ACHN (cell line): ENCODE measurements at regions not wholly inside any gene's neighbourhood (a gene's known extent, or its start where the extent isn't known, plus 50 kb on each side); places are given as distances from the start of the nearest gene placed in this dataset.
A peak's percentile ranks its signal among the peaks of the same experiment; 100 is the strongest.
"Not testable (repeated sequence)": the region's sequence is repeated elsewhere in the genome, so short reads cannot be mapped to it uniquely, and the experiment has no call there.

Source experiments
- DNase-seq: peaks from one replicate; pipeline ENCODE4 v3.0.0-alpha.2; 2015
- in situ Hi-C: cut with HindIII; loops from 2 replicates; pipeline ENCODE4 v1.10.0; 2017; ENCODE audit warnings: low sequenced_read_pairs, low pct_ligation_motif_present, low pct_unique_long_range_greater_than_20kb

DNA sequence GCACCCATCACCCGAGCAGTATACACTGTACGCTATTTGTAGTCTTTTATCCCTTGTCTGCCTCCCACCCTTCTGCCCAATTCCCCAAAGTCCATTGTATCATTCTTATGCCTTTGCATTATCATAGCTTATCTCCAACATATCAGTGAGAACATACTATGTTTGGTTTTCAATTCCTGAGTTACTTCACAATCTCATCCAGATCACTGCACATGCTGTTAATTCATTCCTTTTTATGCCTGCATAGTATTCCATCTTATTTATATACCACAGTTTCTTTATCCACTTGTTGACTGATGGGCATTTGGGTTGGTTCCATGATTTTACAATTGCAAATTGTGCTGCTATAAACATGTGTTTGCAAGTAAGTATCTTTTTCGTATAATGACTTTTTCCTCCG lies 564.7 kb upstream of the NECTIN3 start:
- in situ Hi-C loops: no loop called here
- DNase-seq: no peak

DNA sequence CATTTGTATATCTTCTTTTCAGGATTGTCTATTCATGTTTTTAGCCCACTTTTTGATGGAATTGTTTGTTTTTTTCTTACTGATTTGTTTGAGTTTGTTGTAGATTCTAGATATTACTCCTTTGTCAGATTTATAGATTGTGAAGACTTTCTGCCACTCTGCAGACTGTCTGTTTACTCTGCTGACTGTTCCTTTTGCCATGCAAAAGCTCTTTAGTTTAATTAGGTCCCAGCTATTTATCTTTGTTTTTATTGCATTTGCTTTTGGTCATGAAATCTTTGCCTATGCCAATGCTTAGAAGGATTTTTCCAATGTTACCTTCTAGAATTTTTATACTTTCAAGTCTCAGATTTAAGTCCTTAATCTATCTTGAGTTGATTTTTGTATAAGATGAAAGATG lies 564.0 kb upstream of the NECTIN3 start:
- DNase-seq, in situ Hi-C loops: not testable (repeated sequence)

DNA sequence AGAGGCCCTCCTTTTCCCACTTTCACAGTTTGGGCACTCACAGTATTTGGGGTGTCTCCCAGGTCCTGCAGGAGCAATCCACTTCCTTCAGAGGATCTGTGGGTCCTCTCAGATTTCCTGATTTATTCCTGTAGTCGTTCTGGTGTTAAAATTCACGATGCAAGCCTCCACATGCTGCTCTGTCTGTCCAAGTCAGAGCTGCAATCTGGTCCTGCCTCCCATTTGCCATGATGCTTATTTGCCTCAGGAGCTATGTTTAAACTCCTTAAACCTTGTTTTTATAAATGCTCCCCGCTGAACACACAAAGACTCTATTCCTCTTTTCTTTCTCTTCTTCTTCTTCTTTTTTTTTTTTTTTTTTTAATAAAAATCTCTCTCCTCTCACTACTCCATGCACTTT lies 558.7 kb upstream of the NECTIN3 start:
- in situ Hi-C loops: no loop called here

DNA sequence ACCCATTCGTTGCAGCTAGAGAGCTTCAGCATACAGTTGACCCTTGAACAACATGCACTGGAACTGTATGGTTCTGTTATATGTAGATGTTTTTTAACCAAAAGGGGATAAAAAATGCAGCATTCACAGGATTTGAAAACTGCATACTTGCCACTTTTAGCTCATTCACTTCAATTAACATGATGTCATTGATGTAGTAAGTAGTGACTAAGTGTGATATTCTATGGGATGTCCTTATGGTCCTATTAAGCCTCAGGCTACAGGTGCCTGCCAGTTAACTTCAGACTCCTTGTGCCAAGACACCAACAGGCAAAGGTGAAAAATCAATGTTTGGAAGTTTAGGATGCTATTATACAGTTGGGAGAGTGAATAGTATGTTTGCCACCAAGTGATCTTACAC lies 553.6 kb upstream of the NECTIN3 start:
- no peak for DNase-seq
- in situ Hi-C loops: no loop called here

More for the DNA sequence above, 558.7 kb upstream of the NECTIN3 start:
- DNase-seq: no peak

DNA sequence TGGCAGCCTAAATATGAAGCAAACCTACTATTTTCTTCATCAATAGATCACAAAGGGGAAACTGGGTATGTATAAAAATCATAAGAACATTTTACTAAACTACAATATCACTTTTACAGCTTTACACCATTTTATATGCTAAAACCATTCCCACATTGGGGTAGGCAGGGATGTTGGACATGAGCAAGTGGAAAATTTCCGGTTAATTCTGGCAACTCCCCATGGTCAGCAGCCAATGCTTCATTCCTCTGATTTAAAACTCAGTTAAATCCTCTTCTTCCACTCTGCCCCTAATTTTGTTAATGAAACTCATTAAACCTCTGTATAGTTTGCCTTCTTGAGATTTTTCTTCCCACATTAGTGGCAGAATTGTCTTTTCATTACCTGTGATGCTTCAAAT lies 552.5 kb upstream of the NECTIN3 start:
- no peak for DNase-seq
- in situ Hi-C loops: no loop called here

DNA sequence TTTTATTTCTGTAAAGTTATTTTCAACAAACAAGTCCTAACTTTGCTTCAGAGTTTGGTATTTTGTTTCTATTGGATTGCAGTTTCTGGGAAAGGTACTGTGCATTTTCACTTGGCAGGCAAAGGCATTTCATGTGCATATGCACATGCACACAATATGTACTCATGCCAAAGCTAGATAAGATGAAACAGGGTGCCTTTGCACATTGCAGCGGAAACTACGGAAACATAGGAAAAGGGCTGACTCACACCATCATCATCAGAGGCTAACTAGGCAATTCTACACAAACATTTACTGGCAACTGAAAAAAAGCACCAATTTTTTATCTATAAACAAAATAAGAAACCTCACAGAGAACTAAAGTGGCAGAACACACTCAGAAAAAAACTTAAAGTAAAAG lies 550.6 kb upstream of the NECTIN3 start:
- no peak for DNase-seq
- in situ Hi-C loops: no loop called here

DNA sequence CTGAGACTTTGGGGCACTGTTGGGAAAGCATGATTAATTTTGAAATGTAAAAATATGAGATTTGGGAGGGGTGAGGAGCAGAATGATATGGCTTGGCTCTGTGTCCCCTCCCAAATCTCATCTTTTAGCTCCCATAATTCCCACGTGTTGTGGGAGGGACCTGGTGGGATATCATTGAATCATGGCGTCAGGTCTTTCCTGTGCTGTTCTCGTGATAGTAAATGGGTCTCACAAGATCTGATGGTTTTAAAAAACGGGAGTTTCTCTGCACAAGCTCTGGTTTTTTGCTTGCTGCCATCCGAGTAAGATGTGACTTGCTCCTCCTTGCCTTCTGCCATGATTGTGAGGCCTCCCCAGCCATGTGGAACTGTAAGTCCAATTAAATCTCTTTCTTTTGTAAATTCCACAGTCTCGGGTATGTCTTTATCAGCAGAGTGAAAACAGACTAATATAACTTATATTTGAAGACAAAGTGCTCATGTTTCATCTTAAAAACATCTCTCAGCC lies 546.0 kb upstream of the NECTIN3 start:
- in situ Hi-C loops: not testable (repeated sequence)

DNA sequence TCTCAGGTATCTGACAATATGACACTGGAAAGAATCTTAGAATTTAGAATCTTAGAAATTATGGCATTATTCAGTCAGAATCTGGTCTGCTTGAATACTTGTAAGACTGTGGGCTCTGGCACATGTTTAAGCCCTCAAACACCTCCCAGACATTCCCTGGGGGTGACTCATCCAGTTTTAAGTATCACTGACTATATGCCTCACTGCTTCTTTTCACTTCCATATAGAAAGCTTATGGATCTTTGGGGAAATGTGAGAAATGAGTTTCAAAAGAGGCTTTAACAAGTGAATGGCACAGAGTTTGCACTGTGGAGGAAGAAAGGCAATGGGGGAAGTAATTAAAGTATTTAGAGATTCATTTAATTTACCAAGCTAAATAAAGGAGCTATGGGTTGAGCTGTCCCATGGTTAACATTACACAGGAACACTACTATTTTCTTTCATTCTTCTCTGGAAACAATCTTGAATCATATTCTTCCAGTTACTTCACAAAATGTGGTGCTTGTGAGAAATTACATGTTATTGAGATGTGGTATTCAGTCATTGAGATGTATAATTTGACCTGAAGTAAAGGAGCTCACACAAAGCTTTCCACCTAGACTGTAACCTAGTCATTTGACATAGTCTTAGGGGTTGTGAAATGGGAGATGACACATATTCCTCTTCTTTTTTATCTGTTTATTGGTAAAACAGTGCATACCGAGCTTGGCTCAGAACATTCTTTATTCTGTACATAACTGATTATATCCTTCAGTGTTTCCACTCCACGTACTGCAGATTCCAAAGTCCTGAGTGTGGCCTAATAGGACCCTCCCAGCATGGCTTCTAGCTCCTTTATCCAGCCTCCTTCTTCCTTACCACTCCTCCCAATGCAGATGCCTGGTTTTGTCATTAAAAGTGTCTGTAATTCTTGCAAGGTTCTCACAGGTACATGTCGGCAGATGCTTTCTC lies 544.6 kb upstream of the NECTIN3 start:
- peak; percentile 95 for DNase-seq
- in situ Hi-C loops: no loop called here

More for the DNA sequence above, 546.0 kb upstream of the NECTIN3 start:
- not testable (repeated sequence) for DNase-seq

DNA sequence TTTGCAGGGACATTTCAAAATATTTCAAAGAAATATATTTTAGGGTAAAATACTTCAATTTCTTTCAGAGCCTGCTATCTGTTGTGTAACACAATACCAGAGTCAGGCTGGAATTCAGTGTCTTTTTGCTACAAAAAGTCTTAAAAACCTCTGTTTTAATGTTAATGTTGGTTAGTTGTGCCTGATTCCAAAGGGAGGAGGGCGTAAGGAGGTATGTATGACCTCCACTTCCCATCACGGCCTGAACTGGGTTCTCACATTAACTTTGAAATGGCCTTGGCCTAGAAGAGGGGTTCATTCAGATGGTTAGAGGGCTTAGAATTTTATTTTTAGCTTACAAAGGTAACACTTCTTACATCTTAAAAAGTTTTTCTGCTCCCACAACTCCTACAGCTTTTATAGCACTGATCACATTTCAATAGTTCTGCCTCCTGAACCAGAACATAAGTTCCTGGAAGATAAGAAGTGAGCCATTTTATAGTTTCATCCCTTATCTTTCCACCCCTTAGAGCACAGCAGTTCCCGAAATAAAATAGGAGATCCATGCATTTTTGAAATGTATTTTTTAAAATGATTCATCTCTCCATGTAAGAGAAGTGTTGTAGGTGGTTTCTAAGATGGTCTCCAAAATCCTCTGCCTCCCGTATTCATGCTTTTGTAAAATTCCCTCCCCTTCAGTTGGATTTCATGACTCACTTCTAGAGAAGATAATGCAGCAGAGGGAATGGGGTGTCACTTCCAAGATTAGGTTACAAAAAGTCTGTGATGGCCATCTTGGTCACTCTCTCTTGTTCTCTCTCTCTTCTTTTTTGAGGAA lies 543.1 kb upstream of the NECTIN3 start:
- in situ Hi-C loops: no loop called here
- DNase-seq: no peak

DNA sequence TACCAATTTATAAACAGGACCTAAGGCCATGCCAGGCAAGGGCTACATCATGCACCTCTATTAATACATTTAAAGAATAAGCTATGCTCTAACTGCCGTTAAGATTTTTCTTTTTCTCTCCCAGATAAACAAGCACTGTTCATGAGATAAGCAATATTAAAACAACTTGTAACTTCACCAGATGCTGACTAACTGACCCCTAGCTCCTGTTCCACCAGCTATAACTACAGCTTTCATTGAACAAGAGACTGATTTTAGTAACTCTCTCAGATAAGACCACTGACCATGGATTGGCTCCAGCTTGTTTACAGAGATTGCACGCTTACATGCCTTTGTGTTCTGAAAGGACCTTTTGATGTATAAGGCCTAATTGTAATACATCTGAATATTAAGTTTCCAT lies 540.7 kb upstream of the NECTIN3 start:
- no peak for DNase-seq
- in situ Hi-C loops: no loop called here

DNA sequence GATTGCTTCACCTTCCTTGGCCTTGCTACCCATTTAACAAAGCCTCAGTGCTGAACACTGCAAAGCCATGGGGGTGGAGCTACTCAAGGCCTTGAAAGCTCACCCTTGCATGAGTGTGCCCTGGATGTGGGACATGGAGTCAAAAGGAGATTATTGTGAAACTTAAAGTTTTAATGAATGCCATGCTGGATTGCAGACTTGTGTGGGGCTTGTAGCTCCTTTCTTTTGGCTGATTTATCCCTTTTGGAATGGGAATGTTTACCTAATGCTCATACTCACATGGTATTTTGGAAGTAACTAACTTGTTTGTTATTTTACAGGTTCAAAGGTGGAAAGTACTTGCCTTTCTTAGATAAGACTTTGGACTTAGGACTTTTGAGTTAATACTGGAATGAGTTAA lies 538.5 kb upstream of the NECTIN3 start:
- DNase-seq: no peak
- in situ Hi-C loops: no loop called here

DNA sequence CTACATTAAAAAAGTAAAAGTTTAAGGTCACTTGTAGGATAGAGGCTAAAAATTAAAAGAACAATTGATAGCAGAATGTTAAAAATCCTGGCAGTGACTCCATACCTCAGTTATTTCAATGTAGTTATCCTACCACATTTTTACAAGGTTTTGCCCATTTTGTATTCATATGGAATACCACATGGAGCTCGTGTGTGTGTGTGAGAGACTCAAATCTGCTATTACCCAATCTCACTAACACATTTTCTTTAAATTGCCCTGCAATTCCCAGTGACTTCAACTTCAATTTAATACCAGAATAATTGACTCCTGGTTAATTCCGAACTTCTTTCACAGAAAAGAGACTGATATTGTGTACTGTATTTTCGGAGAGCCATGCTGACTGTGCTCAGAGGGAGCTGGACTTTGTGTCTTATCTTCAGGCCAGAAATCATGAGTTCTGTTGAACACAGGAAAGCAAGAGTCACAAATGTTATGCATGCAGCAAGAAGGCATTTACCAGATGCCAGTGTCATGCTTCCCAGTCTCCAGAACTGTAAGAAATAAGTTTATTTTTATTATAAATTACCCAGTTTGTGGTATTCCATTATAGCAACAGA lies 529.0 kb upstream of the NECTIN3 start:
- in situ Hi-C loops: no loop called here
- no peak for DNase-seq

DNA sequence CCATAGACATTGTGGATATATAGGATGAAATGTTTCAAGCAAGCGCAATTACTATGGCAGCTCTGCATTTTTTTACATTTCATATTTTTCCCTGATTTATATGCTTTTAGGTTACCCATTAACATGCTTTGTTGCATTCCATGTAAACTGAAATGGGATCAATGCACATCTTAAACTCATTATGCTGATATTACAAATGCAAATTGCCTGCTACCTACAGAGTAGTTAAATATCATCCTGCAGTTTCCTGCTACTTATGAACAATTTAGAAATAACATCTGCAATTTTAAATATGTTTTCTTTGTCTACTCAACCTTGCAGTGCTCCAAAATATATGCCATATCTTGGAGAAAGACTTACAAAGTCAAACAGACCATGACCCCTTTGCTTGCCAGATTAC lies 526.9 kb upstream of the NECTIN3 start:
- in situ Hi-C loops: no loop called here

DNA sequence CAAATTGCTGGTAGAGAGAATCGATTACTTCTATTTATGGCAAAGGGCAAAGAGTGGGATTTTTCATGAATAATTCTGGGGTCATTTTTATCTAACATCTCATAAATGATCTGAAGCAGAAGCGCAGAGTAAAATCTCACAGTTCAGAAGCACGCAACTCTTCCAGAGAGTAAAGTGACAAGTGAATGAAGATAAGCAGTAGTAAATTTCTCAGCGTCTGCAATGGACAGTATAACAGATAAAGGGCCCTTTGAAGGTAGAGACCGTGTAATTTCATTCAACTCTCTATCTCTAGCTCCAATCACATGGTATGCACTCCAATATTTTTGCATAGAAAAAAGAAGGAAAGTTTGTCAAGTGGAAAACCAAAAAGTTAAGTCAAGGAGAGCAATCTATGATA lies 521.1 kb upstream of the NECTIN3 start:
- DNase-seq: no peak
- in situ Hi-C loops: no loop called here

More for the DNA sequence above, 526.9 kb upstream of the NECTIN3 start:
- no peak for DNase-seq

DNA sequence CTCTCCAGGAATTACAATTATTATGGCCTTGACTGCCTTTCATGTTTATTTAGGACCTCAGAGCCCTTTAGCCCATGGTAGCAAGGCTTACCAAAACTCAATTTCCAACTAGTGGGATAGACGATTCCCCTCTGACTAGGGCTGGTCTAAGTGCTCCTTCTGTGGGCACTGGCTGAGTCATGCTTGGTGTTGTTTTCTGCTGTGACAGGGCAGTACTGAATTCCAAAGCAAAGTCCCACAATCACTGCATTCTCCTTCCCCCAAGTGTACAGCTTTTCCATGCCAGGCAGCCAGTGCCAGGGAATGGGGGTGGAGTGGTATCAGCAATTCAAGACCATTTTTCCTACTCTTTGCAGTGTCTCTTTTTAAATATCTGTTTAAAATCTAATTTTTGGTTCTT lies 509.0 kb upstream of the NECTIN3 start:
- in situ Hi-C loops: no loop called here
- no peak for DNase-seq

DNA sequence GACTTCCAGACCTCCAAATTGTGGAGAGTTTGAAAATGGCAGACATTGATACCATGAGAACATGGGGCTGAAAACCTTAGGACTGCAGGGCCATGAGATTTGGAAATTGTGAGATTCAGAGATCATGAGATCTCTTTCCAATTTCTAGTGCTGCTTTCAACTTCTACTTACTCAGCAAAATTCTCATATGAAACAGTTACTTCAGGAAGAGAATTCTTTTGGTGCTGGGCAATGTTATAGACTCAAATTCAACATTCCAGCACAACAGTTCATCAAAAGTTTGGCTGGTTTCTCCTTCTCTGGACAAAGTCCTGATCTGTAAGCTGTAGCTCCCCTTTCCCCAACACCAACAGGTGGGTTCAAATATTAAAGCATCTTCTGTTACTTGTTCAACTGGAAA lies 506.9 kb upstream of the NECTIN3 start:
- DNase-seq: no peak
- in situ Hi-C loops: no loop called here

DNA sequence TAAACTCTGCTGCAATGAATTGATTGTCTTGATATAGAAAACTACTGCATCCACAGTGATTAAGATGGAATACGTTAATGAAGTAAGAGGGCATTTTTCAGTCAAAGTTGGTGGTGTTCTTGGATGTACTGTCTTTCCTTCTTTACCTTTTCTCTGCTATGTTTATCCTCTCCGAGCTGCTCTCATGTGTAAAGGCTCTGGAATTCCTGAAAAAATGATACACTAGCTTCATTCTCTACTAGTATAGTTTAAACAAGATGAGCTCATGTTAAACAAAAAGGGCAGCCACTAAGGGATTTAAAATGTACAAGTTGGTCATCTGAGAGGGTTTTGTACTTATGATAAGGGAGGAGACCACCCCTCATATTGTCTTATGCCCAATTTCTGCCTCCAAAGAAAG lies 504.6 kb upstream of the NECTIN3 start:
- in situ Hi-C loops: no loop called here
- DNase-seq: no peak

DNA sequence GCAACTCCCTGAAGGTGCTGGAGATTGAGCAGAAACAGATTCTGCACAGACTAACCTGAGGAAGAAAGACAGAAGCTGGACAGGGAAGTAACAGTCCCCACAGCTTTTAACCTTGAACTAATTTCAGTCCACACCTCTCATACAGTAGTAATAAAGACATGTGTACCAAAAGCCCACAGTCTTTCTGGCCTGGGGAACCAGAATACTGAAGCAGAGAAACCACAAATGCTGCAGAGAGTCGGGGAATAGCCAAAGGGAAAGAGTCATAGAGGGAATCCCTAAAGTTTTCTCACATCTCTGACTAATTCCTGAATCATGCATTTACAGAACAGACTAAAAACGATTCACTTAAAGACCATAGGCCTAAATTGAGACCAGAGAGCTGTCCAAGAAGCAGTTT lies 503.4 kb upstream of the NECTIN3 start:
- DNase-seq: peak; percentile 59
- in situ Hi-C loops: no loop called here

DNA sequence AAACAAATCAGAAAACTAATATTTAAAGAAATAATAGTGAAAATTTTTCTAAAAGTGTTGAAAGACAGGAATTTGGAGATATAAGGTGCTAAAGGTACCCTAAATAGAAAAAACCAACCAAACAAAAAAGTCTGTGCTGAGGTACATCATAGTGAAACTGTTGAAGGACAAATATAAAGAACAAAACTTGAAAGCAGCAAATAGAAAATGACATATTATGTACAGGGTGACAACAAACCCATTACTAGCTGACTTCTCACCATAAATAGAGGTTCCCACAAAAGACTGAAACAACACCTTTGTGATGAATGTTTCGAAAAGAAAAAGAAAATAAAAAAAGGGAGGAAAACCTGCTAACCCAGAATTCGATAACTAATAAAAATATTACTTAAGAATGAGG lies 502.5 kb upstream of the NECTIN3 start:
- no peak for DNase-seq
- in situ Hi-C loops: no loop called here
